ENCODE measurements at regions not wholly inside any gene's neighbourhood (a gene's known extent, or its start where the extent isn't known, plus 50 kb on each side); places are given as distances from the start of the nearest gene placed in this dataset.
"Not testable (repeated sequence)": the region's sequence is repeated elsewhere in the genome, so short reads cannot be mapped to it uniquely, and the experiment has no call there.

DNA sequence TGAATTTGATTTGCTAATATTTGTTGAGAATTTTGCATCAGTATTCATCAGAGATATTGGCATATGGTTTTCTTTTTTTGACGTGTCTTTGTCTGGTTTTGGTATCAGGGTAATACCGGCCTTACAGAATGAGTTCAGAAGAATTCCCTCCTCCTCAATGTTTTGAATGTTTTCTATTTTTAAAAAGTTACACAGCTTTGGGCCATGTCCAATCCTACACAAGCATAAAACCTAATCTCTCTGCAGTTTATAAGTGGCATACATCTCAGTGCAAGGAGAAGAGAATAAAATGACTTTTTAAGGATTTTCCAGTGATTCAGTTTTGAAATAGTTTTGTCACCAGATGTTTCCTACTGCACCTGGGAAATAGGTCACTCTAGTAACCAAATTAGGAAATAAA, 185.5 kb downstream of the COL12A1 start:
- CTCF ChIA-PET: no interaction called here
- TF ChIP-seq, protein P1, sequence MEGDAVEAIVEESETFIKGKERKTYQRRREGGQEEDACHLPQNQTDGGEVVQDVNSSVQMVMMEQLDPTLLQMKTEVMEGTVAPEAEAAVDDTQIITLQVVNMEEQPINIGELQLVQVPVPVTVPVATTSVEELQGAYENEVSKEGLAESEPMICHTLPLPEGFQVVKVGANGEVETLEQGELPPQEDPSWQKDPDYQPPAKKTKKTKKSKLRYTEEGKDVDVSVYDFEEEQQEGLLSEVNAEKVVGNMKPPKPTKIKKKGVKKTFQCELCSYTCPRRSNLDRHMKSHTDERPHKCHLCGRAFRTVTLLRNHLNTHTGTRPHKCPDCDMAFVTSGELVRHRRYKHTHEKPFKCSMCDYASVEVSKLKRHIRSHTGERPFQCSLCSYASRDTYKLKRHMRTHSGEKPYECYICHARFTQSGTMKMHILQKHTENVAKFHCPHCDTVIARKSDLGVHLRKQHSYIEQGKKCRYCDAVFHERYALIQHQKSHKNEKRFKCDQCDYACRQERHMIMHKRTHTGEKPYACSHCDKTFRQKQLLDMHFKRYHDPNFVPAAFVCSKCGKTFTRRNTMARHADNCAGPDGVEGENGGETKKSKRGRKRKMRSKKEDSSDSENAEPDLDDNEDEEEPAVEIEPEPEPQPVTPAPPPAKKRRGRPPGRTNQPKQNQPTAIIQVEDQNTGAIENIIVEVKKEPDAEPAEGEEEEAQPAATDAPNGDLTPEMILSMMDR (conservative IDR thresholded peaks at IDR 0.05; ENCODE audit: low read depth, low read length): no peak
- TF ChIP-seq EZH2 (IDR thresholded peaks at IDR 0.05; ENCODE audit: low read length, unreplicated experiment) (no peak), EZH2phosphoT487 (IDR thresholded peaks at IDR 0.05; ENCODE audit: borderline replicate concordance, low read length) (no peak)
- ATAC-seq: no peak
- no peak overlapping the region for H3K9ac ChIP-seq (ENCODE audit: low read length)
- no peak overlapping the region for H2AFZ ChIP-seq (ENCODE audit: low read length)
- H3K4me1 ChIP-seq (ENCODE audit: insufficient read depth, low read length): no peaks in the 10 kb centered on the region
- no peak for DNase-seq
- no peaks in the 10 kb centered on the region for H4K20me1 ChIP-seq (ENCODE audit: low read length)
- no peaks in the 10 kb centered on the region for H3K36me3 ChIP-seq (ENCODE audit: low read depth, low read length)
- H3K27ac ChIP-seq (ENCODE audit: low read length): no peak overlapping the region
- no peak overlapping the region for H3K4me3 ChIP-seq (ENCODE audit: low read length)
- no peaks in the 10 kb centered on the region for H3F3A ChIP-seq (ENCODE audit: low read length, unreplicated experiment)
- no peaks in the 10 kb centered on the region for H3K27me3 ChIP-seq (ENCODE audit: low read length)
- intact Hi-C loops (cut with micrococcal nuclease): no loop called here
- POLR2A ChIA-PET (ENCODE audit: unreplicated experiment): no interaction called here
- H3K9me3 ChIP-seq (ENCODE audit: low read length): no peaks in the 10 kb centered on the region
- no peaks in the 10 kb centered on the region for H3K79me2 ChIP-seq (ENCODE audit: low read length)
- H3K9me2 ChIP-seq (replicated peaks; ENCODE audit: low read length): no peaks in the 10 kb centered on the region
- no TSS peak for BruUV-seq (replicated peaks)
- H3K4me2 ChIP-seq (ENCODE audit: low read length): no peak overlapping the region

- intact Hi-C loops (cut with micrococcal nuclease): no loop called here
- POLR2A ChIA-PET (ENCODE audit: unreplicated experiment): no interaction called here
- Histone ChIP-seq H3K9ac (ENCODE audit: low read length) (no peak overlapping the region), H4K20me1 (ENCODE audit: low read length) (no peaks in the 10 kb centered on the region), H3K9me3 (ENCODE audit: low read length) (no peaks in the 10 kb centered on the region), H2AFZ (ENCODE audit: low read length) (no peak overlapping the region), H3K27me3 (ENCODE audit: low read length) (no peaks in the 10 kb centered on the region), H3K79me2 (ENCODE audit: low read length) (no peaks in the 10 kb centered on the region), H3K4me2 (ENCODE audit: low read length) (no peak overlapping the region), H3K36me3 (ENCODE audit: low read depth, low read length) (no peaks in the 10 kb centered on the region), H3K4me3 (ENCODE audit: low read length) (no peak overlapping the region), H3K4me1 (ENCODE audit: insufficient read depth, low read length) (no peaks in the 10 kb centered on the region), H3F3A (ENCODE audit: low read length, unreplicated experiment) (no peaks in the 10 kb centered on the region), H3K9me2 (replicated peaks; ENCODE audit: low read length) (no peaks in the 10 kb centered on the region), H3K27ac (ENCODE audit: low read length) (no peak overlapping the region)
- CTCF ChIA-PET: no interaction called here
- BruUV-seq (replicated peaks): no TSS peak
- no peak for ATAC-seq
- TF ChIP-seq EZH2phosphoT487 (IDR thresholded peaks at IDR 0.05; ENCODE audit: borderline replicate concordance, low read length): no peak
- TF ChIP-seq, protein P1 (conservative IDR thresholded peaks at IDR 0.05; ENCODE audit: low read depth, low read length): no peak
- TF ChIP-seq EZH2 (IDR thresholded peaks at IDR 0.05; ENCODE audit: low read length, unreplicated experiment): no peak
- no peak for DNase-seq
Observed at GRCh38 chr6:75012018-75012417, 193.8 kb downstream of the COL12A1 start.

GRCh38 chr6:75003984-75004383, 201.9 kb downstream of the COL12A1 start:
- H3K36me3 ChIP-seq (ENCODE audit: low read depth, low read length); H3K27me3 ChIP-seq (ENCODE audit: low read length); H3K27ac ChIP-seq (ENCODE audit: low read length); H3K4me2 ChIP-seq (ENCODE audit: low read length); DNase-seq; POLR2A ChIA-PET (ENCODE audit: unreplicated experiment); BruUV-seq (replicated peaks); H3K9ac ChIP-seq (ENCODE audit: low read length); H3K9me3 ChIP-seq (ENCODE audit: low read length); H3K79me2 ChIP-seq (ENCODE audit: low read length); H2AFZ ChIP-seq (ENCODE audit: low read length); H3K9me2 ChIP-seq (replicated peaks; ENCODE audit: low read length); intact Hi-C loops (cut with micrococcal nuclease); H3K4me1 ChIP-seq (ENCODE audit: insufficient read depth, low read length); H3K4me3 ChIP-seq (ENCODE audit: low read length); ATAC-seq; H4K20me1 ChIP-seq (ENCODE audit: low read length); H3F3A ChIP-seq (ENCODE audit: low read length, unreplicated experiment); CTCF ChIA-PET: not testable (repeated sequence)
